ENCODE measurements at regions not wholly inside any gene's neighbourhood (a gene's known extent, or its start where the extent isn't known, plus 50 kb on each side); places are given as distances from the start of the nearest gene placed in this dataset.

GRCh38 chr7:47221826-47222225 lies 360.1 kb downstream of the TNS3 start:
- no peak for DNase-seq (ENCODE audit: low spot score)

GRCh38 chr7:47218378-47219176 lies 363.3 kb downstream of the TNS3 start:
- DNase-seq (ENCODE audit: low spot score) = no peak

DNA sequence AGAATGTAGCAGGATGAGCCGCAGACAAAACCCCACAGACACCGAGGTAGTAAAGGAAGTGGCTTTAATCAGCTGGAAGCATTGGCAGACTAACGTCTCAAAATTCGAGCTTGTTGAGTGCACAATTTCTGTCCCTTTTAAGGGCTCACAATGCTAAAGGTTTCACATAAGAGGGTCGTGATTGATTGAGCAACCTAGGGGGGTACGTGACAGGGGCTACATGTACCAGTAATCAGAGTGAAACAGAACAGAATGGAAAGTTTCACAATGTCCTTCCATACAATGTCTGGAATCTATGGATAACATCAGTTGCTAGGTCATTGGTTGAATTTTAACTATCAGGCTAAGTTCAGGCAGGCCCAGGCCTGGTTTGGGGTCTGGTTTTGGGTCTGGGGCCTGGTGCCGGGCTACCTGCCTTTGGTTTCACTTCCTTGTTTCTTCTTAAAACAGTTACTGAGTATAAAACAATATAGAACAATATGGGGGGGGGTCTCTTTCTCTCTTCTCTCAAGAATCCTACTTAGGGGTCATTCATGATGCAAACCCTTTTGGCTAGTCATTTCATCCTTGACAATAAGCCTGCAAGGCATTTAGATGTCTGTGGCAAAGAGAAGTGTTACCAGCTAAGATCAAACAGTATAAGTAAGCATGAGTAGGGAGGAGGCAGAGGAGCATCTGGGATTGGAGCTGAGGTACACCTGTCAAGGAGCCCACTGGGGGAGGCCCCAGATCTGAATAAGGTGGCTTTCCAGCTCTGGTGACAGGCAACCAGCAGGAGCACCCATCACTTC lies 364.1 kb downstream of the TNS3 start:
- no peak for DNase-seq (ENCODE audit: low spot score)

DNA sequence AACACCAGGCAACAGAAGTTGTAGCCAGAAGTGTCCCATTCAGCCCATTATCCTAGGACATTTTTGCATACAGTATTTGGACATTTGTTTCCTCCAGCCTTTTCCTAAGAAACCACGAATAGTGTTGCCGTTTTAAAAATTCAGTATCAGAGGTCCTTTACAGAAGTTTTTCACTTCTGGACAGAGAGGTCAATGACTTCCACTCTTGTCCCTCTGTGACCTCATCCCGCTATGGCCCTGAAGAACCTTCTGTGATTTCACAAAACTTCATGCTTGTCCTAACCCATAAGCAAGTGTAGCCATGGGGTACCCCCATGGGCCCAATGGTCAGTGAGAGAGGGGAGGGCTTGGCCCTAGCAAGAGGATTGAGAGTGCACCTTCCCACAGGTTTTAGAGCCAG lies 364.8 kb downstream of the TNS3 start:
- DNase-seq (ENCODE audit: low spot score) = no peak

GRCh38 chr7:47216439-47216838 lies 365.5 kb downstream of the TNS3 start:
- DNase-seq (ENCODE audit: low spot score) = no peak

GRCh38 chr7:47215640-47216039 lies 366.3 kb downstream of the TNS3 start:
- DNase-seq (ENCODE audit: low spot score) = no peak

- no peak for DNase-seq (ENCODE audit: low spot score)
These were observed 366.9 kb downstream of the TNS3 start for GRCh38 chr7:47215049-47215448.

DNA sequence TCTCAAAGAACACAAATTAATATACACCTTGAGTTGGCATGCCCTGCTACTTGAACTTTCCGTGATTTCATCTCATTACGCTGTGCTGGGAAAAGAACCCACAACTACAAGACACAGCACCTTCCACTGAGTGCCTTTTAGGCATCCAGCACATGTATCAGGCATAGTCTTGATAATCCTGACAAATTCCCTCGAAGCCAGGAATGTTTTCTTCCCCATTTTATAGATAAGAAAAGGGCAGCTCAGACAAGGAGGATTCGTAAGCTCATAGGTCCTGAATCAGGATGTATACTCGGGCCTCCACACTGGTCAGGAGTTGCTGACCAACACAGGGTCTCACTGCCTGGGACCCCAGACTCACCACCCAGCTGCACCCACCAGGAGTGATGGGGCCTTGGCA lies 368.6 kb downstream of the TNS3 start:
- no peak for DNase-seq (ENCODE audit: low spot score)

DNA sequence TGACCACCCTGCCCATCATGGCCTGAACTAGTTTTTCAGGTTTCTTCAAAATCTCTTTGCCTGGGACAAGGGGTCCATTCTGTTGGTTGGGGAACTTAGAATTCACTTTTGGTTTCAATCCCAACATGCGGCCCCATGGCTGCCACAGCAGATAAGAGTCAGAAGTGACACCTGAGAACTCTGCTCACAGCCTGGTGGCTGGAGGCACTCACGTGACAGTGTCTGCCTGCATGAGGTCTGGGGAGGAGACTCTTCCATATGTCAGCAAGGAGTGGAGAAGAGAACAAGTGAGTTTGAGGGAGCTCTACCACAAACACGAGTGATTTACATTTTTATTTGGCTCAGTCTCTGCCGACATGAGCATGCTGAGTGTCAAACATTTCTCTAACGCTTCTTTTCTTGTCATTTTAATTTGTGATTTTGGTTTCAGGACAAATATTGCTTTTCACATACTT lies 370.4 kb downstream of the TNS3 start:
- DNase-seq (ENCODE audit: low spot score) = no peak

DNA sequence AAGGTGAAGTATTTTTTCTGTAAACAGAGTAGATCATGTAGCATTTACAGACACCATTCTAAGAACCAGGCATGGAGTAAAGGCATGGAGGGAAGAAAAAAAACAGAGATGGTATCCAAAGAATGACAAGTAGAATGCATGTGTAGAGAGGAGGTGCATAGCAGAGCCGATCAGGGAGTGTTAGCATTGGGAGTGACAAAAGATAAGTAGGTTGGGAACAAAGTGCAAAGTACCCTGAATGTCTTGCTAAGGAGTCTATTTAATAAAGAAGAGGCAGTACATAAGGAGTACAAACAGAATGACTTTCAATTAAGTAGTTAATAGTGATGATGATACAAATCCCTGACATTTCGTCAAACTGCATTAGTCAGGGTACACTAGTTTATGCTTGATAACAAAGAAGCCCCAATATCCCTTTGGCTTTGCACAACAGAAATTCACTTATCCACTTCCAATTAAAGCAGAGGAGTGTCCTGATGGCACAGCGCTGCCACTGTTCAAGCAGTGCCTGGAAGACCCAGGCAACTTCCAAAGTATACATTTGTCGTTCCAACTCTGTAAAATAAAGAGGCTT lies 371.5 kb downstream of the TNS3 start:
- DNase-seq (ENCODE audit: low spot score) = no peak

- no peak for DNase-seq (ENCODE audit: low spot score)
These were observed 374.0 kb downstream of the TNS3 start for GRCh38 chr7:47207956-47208355.

GRCh38 chr7:47204709-47205108 lies 377.2 kb downstream of the TNS3 start:
- no peak for DNase-seq (ENCODE audit: low spot score)

DNA sequence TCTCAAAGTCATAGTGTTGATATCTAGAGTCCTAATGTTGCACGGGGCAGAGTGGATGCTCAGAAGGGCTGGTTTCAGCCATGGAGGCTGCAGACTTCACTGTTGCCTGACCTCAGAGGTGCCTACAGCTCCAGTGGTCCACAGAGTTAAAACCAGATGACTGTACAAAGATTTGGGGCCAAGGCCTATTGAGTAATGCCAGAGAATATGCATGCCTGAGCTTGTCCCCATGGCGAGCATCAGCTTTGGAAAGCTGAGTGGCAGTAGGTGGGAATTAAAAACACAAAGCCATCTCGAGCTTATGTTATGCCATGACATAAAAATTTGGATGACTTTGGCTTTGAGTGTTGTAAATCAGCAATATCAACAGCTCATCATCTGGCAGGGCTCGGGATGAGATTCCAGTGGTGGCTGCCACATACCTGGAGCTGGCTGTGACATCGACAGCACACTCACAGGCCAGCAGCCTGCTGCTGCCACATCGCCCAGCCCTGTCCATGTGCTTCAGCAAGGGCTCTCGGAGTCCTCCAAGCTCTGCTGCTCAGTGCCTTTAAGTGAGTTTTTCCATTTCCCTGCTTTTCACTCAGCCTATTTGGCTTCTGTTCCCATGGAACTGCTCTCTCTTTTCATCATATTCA lies 379.6 kb downstream of the TNS3 start:
- no peak for DNase-seq (ENCODE audit: low spot score)

GRCh38 chr7:47198159-47198558 lies 383.8 kb downstream of the TNS3 start:
- no peak for DNase-seq (ENCODE audit: low spot score)

DNA sequence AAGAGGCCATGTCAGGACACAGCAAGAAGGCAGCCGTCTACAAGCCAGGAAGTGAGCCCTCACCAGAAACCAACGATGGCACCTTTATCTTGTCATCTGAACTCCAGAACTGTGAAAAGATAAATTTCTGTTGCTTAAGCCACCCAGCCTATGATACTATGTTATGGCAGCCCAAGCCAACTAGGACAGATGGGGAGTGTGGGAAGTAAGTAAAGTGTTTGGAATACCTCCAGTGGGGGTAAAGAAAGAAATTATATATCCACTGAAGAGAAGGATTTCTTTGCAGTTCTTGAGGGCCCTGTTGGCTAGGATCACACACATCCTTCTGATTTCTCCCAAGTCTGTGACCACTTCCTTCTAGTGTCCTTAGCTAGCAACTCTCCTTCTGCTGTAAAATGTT lies 384.4 kb downstream of the TNS3 start:
- DNase-seq (ENCODE audit: low spot score) = no peak

DNA sequence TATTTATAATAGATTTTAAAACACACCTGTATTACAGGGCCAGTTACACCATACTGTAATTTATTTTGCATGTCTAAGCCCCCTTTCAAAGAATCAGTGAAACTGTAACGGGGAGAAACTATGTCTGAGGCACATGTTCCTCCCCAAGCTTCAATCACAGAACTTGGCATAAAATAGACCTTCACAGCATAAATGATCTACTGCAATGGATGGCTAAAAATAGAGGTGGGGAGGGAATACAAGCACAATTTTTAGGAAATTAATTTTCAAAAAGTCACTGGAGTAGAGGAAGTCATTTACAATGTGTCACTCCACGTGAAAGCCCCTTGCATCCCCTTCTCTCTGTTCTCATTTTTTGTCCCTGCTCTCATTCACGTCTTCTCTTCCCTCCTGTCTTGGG lies 385.2 kb downstream of the TNS3 start:
- DNase-seq (ENCODE audit: low spot score) = no peak

DNA sequence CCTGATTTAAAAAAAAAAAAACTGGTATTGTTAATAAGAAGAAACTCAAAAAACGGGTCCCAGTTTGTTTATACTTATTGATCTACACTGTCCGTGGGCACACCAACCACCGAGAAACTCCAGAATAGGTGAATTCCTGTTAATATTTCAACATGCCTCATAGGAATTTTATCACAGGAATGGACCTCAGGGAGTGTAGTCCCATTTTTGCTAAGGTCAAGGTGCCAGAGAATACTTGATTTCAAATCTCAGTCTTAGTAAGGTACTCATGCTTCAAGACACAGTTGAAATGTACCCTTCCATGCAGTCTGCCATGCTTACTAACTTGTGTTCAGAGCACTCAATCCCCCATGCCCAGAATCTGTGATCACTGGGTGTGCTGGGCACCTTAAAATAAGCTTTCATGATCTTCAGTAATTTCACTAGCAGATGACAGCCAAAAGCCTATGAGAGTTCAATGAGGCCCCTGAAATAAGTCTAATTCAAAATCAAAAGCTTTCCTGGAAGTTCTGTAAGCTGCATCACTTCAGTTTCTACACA lies 385.7 kb downstream of the TNS3 start:
- no peak for DNase-seq (ENCODE audit: low spot score)

DNA sequence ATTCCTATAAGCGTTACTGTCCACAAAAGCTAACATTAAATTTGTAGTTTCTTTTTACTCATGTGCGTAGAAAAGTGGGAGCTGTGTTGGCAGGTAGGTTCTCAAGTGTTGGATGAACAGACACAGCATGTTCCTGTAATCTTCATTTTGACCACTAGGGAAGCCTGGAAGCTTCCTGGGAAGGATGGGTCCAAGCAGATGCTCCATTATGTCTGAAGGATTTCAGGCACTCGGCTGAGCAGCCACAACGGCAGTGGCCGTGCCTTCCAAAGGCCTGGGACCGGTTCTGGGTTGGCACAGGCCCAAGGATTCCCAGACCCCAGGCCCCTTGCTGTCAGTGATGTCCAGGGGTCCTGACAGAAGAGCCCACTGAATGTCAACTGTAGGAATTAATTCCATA lies 386.3 kb downstream of the TNS3 start:
- no peak for DNase-seq (ENCODE audit: low spot score)

GRCh38 chr7:47194516-47195057 lies 387.3 kb downstream of the TNS3 start:
- DNase-seq (ENCODE audit: low spot score) = no peak

- no peak for DNase-seq (ENCODE audit: low spot score)
These were observed 388.9 kb downstream of the TNS3 start for GRCh38 chr7:47192978-47193377.

- DNase-seq (ENCODE audit: low spot score) = no peak
These were observed 390.0 kb downstream of the TNS3 start for GRCh38 chr7:47191876-47192291.

- DNase-seq (ENCODE audit: low spot score) = no peak
These were observed 390.6 kb downstream of the TNS3 start for GRCh38 chr7:47191316-47191715.

Data from mucosa of gallbladder (tissue), 1 donor.